HepG2 (cell line): ENCODE measurements at regions not wholly inside any gene's neighbourhood (a gene's known extent, or its start where the extent isn't known, plus 50 kb on each side); places are given as distances from the start of the nearest gene placed in this dataset.

Experiments
- ATAC-seq: fragments of 200-7000 bp; cut with Tn5 transposase; 3 replicates; pipeline ENCODE4 v1.9.1; 2020; ENCODE audit warnings: mild to moderate bottlenecking, moderate library complexity
- BruUV-seq: library from RNA; stranded (reverse); fragments of 400-500 nt; replicated peaks from 2 replicates; lab custom pipeline; 2021; lab: Mats Ljungman, UMichigan
- CTCF ChIA-PET: fragments of 300-600 bp; formaldehyde crosslinking; extraction: SDS; loops from one replicate; lab custom pipeline; 2021; ENCODE audit warnings: low total read pairs, inconsistent platforms, low intra/inter-chr PET ratio; lab: Yijun Ruan, JAX
- POLR2A ChIA-PET: fragments of 350-600 bp; sonication (Branson Sonifier 250); formaldehyde crosslinking; loops from one replicate; lab custom pipeline; 2020; ENCODE audit warnings: antibody characterized with exemption, inconsistent platforms; lab: Yijun Ruan, JAX
- DNase-seq: peaks from one replicate; pipeline ENCODE4 v3.0.0-alpha.2; 2015; ENCODE audit warnings: low spot score
- FAIRE-seq: peaks from 3 replicates; lab custom pipeline; 2011; peaks lifted over from hg19 to GRCh38; lab: Jason Lieb, UNC
- H2AFZ ChIP-seq: one replicate; pipeline ENCODE4 v1.6.1; 2011; ENCODE audit warnings: low read length, inconsistent platforms
- H3K27ac ChIP-seq: fragments of 300-600 bp; 3 replicates; pipeline ENCODE4 v1.8.0; 2011; ENCODE audit warnings: mixed run types, mild to moderate bottlenecking, mixed read lengths, low read length, inconsistent platforms; ENCODE audit not compliant: insufficient read depth; ENCODE audit errors: extremely low read length
- H3K27me3 ChIP-seq, 2 experiments: fragments of 200-600 bp in 1 of 2; 2 replicates in 1 of 2; 3 replicates in 1 of 2; pipeline versions ENCODE4 v1.6.0 to v1.8.0; 2011; ENCODE audit warnings: low read length in 2 of 2, mild to moderate bottlenecking in 2 of 2, moderate library complexity in 2 of 2, inconsistent platforms in 1 of 2; ENCODE audit not compliant: insufficient read depth in 2 of 2, control insufficient read depth in 1 of 2
- H3K36me3 ChIP-seq, 2 experiments: fragments of 200-600 bp in 1 of 2; replicated peaks in 1 of 2; 2 replicates in 1 of 2; 3 replicates in 1 of 2; pipeline versions ENCODE4 v1.5.1 to v1.8.0; 2011; ENCODE audit warnings: low read length in 2 of 2, inconsistent platforms in 1 of 2; ENCODE audit not compliant: insufficient read depth in 2 of 2, control insufficient read depth in 1 of 2
- H3K4me1 ChIP-seq: 2 replicates; pipeline ENCODE4 v1.5.1; 2012; ENCODE audit warnings: low read length, inconsistent platforms; ENCODE audit not compliant: insufficient read depth
- H3K4me2 ChIP-seq: 2 replicates; pipeline ENCODE4 v1.6.0; 2011; ENCODE audit warnings: low read depth, low read length, inconsistent platforms
- H3K4me3 ChIP-seq, 3 experiments: fragments of 200-600 bp in 1 of 3; sonication (generic), shearing (Covaris generic) in 1 of 3; replicated peaks in 1 of 3; 2 replicates each; pipeline ENCODE4 v1.5.1; 2011 to 2016; ENCODE audit warnings: low read length in 3 of 3, inconsistent platforms in 2 of 3, low read depth in 2 of 3, mild to moderate bottlenecking in 2 of 3, control low read depth in 1 of 3, mixed read lengths in 1 of 3; ENCODE audit not compliant: insufficient read depth in 1 of 3
- H3K79me2 ChIP-seq: one replicate; pipeline ENCODE4 v1.6.1; 2011; ENCODE audit warnings: low read length, inconsistent platforms; ENCODE audit not compliant: insufficient read depth
- H3K9ac ChIP-seq: 2 replicates; pipeline ENCODE4 v1.6.0; 2011; ENCODE audit warnings: mild to moderate bottlenecking, low read depth, low read length, inconsistent platforms; ENCODE audit not compliant: insufficient read depth
- H3K9me3 ChIP-seq: 2 replicates; pipeline ENCODE4 v1.5.1; 2012; ENCODE audit warnings: mild to moderate bottlenecking, low read length
- H4K20me1 ChIP-seq: 2 replicates; pipeline ENCODE4 v1.6.0; 2011; ENCODE audit warnings: inconsistent platforms, mild to moderate bottlenecking, low read length, moderate library complexity; ENCODE audit not compliant: insufficient read depth
- MAFK ChIP-seq, 2 experiments: IDR thresholded peaks in 1 of 2; conservative IDR thresholded peaks in 1 of 2; 2 replicates each; pipeline ENCODE4 v1.6.1; 2011; ENCODE audit warnings: improper control_type of control experiment in 2 of 2, low read length in 2 of 2
- MLLT10 ChIP-seq: sonication (generic); formaldehyde crosslinking; IDR thresholded peaks from 2 replicates; pipeline ENCODE4 v1.4.0; 2020; ENCODE audit warnings: missing genetic modification reagents
- MZF1 ChIP-seq: sonication (generic); formaldehyde crosslinking; IDR thresholded peaks from 2 replicates; pipeline ENCODE4 v1.8.1; 2023; ENCODE audit warnings: mild to moderate bottlenecking, missing genetic modification reagents, borderline replicate concordance
- RCOR2 ChIP-seq: IDR thresholded peaks from 2 replicates; pipeline ENCODE4 v1.6.1; 2016; ENCODE audit warnings: missing biosample characterization, missing genetic modification reagents
- SALL1 ChIP-seq: sonication (generic); formaldehyde crosslinking; IDR thresholded peaks from 2 replicates; pipeline ENCODE4 v1.8.0; 2022; ENCODE audit warnings: mild to moderate bottlenecking, missing genetic modification reagents
- WGBS: methylation state at CpG from one replicate; pipeline ENCODE4 v1.1.6; 2017; ENCODE audit warnings: low lambda C conversion rate; 5-methylcytosine and 5-hydroxymethylcytosine counted together
- in situ Hi-C: cut with HindIII; loops from 2 replicates; pipeline ENCODE4 v1.10.0; 2017; ENCODE audit warnings: low pct_unique_long_range_greater_than_20kb; ENCODE audit not compliant: extremely low pct_ligation_motif_present
- intact Hi-C: fragments of 100-400 bp; cut with micrococcal nuclease; formaldehyde crosslinking; loops from one replicate; pipeline ENCODE4 v1.10.0; 2022; ENCODE audit not compliant: unreplicated experiment

GRCh38 chr20:60116128-60116909, 158.1 kb downstream of the CDH26 start:
- H3K9ac ChIP-seq, result no peak overlapping the region
- ChIA-PET POLR2A (no interaction called here), CTCF (no interaction called here)
- no peak overlapping the region for H3K4me2 ChIP-seq
- H4K20me1 ChIP-seq, result no peaks in the 10 kb centered on the region
- no peak overlapping the region for H3K27ac ChIP-seq
- FAIRE-seq (no peak), ATAC-seq (no peak), DNase-seq (no peak)
- BruUV-seq, result no TSS peak
- H3K79me2 ChIP-seq, result no peaks in the 10 kb centered on the region
- H3K4me1 ChIP-seq, result no peaks in the 10 kb centered on the region
- H3K9me3 ChIP-seq, result no peaks in the 10 kb centered on the region
- H3K27me3 ChIP-seq, result peaks cover 0 to 9% of the 10 kb centered on the region in 2 experiments; a peak in 2 of 5 replicates
- H2AFZ ChIP-seq, result no peak overlapping the region
- no peak overlapping the region for H3K4me3 ChIP-seq
- H3K36me3 ChIP-seq, result no peaks in the 10 kb centered on the region
- TF ChIP-seq SALL1 (CRISPR knock-in tag), result no peak
- 0 out of 2 replicates have a peak, but pooled peaks have one; percentile 8 for TF ChIP-seq MLLT10
- in situ Hi-C loops (no loop called here), intact Hi-C loops (no loop called here)
- 52% methylated on average over 18 of the region's 18 CpGs for WGBS

DNA sequence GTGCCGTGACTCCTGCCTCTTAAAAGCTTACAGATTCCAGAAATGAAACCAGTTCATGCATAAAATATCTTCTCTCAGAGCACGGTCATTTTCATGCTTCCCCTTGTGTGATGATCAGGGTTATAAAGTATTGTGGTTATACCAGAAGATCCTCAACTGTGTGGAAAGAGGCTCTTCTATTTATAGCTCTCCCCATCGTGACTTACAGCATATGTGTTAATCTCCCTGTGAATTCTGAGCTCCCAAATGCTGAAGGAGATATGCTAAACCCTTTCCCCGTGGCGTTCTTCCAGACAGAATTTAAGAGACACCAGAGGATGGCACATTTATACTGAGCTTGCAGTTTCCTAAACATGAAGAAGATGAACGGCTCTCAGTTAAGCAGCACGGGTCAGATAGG, 158.8 kb downstream of the CDH26 start:
- Histone ChIP-seq H3K27ac (no peak overlapping the region), H3K9me3 (no peaks in the 10 kb centered on the region), H3K36me3 (no peaks in the 10 kb centered on the region), H3K4me2 (no peak overlapping the region), H2AFZ (no peak overlapping the region), H3K4me3 (no peak overlapping the region), H3K9ac (no peak overlapping the region), H3K79me2 (no peaks in the 10 kb centered on the region), H3K4me1 (no peaks in the 10 kb centered on the region), H3K27me3 (peaks cover 0 to 9% of the 10 kb centered on the region in 2 experiments; a peak in 2 of 5 replicates), H4K20me1 (no peaks in the 10 kb centered on the region)
- ATAC-seq (no peak), DNase-seq (no peak), FAIRE-seq (no peak)
- no TSS peak for BruUV-seq
- TF ChIP-seq MZF1 (CRISPR knock-in tag), result no peak
- peak; percentile 28 to 36; a peak in 2 of 4 replicates for TF ChIP-seq MAFK (conservative IDR thresholded peaks at IDR 0.05 in 1 of 2, IDR thresholded peaks at IDR 0.05 in 1 of 2; ENCODE audit: low read length in 2 of 2)
- TF ChIP-seq RCOR2 (CRISPR knock-in tag), result no peak
- in situ Hi-C loops, result no loop called here
- CTCF ChIA-PET, result no interaction called here
- WGBS, result 11% methylated on average over 7 of the region's 7 CpGs
- intact Hi-C loops, result no loop called here
- POLR2A ChIA-PET, result no interaction called here
